Ishikawa (cell line): ENCODE measurements at regions not wholly inside any gene's neighbourhood (a gene's known extent, or its start where the extent isn't known, plus 50 kb on each side); places are given as distances from the start of the nearest gene placed in this dataset.

Experiments
- CEBPB ChIP-seq: IDR thresholded peaks from 2 replicates; pipeline ENCODE4 v1.6.1; 2012
- CREB1 ChIP-seq: IDR thresholded peaks from 2 replicates; pipeline ENCODE4 v1.6.1; 2012; ENCODE audit warnings: low read depth
- EGR1 ChIP-seq: IDR thresholded peaks from 2 replicates; pipeline ENCODE4 v1.6.1; 2012
- MAX ChIP-seq: IDR thresholded peaks from 2 replicates; pipeline ENCODE4 v1.6.1; 2012
- NFIC ChIP-seq: IDR thresholded peaks from 2 replicates; pipeline ENCODE4 v1.6.1; 2012
- RAD21 ChIP-seq: IDR thresholded peaks from 2 replicates; pipeline ENCODE4 v1.6.1; 2012; ENCODE audit warnings: low read depth
- TAF1 ChIP-seq: IDR thresholded peaks from 2 replicates; pipeline ENCODE4 v1.6.1; 2012; ENCODE audit warnings: low read depth, mild to moderate bottlenecking
- TEAD4 ChIP-seq: IDR thresholded peaks from 2 replicates; pipeline ENCODE4 v1.6.1; 2012
- USF1 ChIP-seq: IDR thresholded peaks from 2 replicates; pipeline ENCODE4 v1.6.1; 2012
- YY1 ChIP-seq: IDR thresholded peaks from 2 replicates; pipeline ENCODE4 v1.6.1; 2012; ENCODE audit warnings: low read depth
- ZBTB7A ChIP-seq: IDR thresholded peaks from 2 replicates; pipeline ENCODE4 v1.6.1; 2012; ENCODE audit warnings: low read depth
- TF ChIP-seq, protein P1 (sequence below): IDR thresholded peaks from 2 replicates; pipeline ENCODE4 v1.6.1; 2012; ENCODE audit warnings: low read depth, mild to moderate bottlenecking

GRCh38 chr12:85390266-85390665 lies 110.2 kb downstream of the ALX1 start:
- no peak for TF ChIP-seq USF1
- TF ChIP-seq, protein P1, sequence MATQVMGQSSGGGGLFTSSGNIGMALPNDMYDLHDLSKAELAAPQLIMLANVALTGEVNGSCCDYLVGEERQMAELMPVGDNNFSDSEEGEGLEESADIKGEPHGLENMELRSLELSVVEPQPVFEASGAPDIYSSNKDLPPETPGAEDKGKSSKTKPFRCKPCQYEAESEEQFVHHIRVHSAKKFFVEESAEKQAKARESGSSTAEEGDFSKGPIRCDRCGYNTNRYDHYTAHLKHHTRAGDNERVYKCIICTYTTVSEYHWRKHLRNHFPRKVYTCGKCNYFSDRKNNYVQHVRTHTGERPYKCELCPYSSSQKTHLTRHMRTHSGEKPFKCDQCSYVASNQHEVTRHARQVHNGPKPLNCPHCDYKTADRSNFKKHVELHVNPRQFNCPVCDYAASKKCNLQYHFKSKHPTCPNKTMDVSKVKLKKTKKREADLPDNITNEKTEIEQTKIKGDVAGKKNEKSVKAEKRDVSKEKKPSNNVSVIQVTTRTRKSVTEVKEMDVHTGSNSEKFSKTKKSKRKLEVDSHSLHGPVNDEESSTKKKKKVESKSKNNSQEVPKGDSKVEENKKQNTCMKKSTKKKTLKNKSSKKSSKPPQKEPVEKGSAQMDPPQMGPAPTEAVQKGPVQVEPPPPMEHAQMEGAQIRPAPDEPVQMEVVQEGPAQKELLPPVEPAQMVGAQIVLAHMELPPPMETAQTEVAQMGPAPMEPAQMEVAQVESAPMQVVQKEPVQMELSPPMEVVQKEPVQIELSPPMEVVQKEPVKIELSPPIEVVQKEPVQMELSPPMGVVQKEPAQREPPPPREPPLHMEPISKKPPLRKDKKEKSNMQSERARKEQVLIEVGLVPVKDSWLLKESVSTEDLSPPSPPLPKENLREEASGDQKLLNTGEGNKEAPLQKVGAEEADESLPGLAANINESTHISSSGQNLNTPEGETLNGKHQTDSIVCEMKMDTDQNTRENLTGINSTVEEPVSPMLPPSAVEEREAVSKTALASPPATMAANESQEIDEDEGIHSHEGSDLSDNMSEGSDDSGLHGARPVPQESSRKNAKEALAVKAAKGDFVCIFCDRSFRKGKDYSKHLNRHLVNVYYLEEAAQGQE = no peak
- no peak for TF ChIP-seq MAX
- TF ChIP-seq EGR1 = no peak
- TF ChIP-seq RAD21 = no peak
- TF ChIP-seq YY1 = no peak
- no peak for TF ChIP-seq NFIC
- no peak for TF ChIP-seq CEBPB
- TF ChIP-seq CREB1 = no peak
- no peak for TF ChIP-seq TEAD4
- TF ChIP-seq TAF1 = no peak
- no peak for TF ChIP-seq ZBTB7A
